ENCODE measurements at regions not wholly inside any gene's neighbourhood (a gene's known extent, or its start where the extent isn't known, plus 50 kb on each side); places are given as distances from the start of the nearest gene placed in this dataset.

DNA sequence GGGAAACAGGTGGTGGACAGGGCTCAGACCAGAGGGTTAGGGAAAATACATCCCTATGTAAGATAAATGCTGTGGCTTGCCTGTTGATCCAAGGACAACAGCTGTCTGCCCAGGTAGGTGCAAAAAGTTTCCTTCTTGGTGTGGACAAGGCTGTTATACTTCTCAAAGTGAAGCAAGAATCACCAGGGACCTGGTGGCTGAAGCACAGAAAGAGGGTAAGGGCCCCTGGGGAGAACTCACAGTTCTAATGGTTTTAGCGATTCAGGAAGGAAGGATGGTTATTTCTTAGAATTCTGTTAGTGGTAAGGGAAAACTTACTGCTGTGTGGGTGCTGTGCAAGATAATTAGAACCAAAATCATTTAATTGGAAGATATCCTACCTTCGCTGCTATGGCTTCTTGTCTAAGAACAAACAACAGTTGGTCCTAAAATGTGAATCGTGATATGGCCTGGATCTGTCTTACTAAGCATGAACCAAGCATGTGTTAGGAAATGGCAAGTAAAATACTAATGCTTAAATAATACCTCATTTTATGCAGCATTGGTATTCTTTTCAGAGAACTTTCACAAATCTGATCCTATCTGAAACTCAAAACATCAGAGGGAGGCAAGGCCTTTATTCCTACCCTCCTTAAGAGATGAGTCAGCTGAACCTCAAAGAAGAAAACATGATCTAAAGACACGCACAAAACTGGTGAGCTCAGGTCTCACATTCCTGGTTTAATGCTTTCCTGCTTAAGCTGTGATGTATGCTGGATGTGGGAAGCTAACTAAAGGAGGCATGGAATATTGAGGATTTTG, 159.2 kb upstream of the THUMPD2 start:
- H3K27ac ChIP-seq = no peak overlapping the region
- H3K9me3 ChIP-seq = no peaks in the 10 kb centered on the region
- intact Hi-C loops (cut with DNase I) = no loop called here
- no peak for TF ChIP-seq POLR2A (IDR thresholded peaks at IDR 0.05)
- TF ChIP-seq, protein P1, sequence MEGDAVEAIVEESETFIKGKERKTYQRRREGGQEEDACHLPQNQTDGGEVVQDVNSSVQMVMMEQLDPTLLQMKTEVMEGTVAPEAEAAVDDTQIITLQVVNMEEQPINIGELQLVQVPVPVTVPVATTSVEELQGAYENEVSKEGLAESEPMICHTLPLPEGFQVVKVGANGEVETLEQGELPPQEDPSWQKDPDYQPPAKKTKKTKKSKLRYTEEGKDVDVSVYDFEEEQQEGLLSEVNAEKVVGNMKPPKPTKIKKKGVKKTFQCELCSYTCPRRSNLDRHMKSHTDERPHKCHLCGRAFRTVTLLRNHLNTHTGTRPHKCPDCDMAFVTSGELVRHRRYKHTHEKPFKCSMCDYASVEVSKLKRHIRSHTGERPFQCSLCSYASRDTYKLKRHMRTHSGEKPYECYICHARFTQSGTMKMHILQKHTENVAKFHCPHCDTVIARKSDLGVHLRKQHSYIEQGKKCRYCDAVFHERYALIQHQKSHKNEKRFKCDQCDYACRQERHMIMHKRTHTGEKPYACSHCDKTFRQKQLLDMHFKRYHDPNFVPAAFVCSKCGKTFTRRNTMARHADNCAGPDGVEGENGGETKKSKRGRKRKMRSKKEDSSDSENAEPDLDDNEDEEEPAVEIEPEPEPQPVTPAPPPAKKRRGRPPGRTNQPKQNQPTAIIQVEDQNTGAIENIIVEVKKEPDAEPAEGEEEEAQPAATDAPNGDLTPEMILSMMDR (IDR thresholded peaks at IDR 0.05) = no peak
- WGBS, 2 donors = 68 to 77% methylated on average over 4 of the region's 4 CpGs
- no peaks in the 10 kb centered on the region for H3K4me1 ChIP-seq
- H3K27me3 ChIP-seq = no peaks in the 10 kb centered on the region
- no peak for DNase-seq
- H3K4me3 ChIP-seq = no peak overlapping the region
- H3K36me3 ChIP-seq = no peaks in the 10 kb centered on the region

DNA sequence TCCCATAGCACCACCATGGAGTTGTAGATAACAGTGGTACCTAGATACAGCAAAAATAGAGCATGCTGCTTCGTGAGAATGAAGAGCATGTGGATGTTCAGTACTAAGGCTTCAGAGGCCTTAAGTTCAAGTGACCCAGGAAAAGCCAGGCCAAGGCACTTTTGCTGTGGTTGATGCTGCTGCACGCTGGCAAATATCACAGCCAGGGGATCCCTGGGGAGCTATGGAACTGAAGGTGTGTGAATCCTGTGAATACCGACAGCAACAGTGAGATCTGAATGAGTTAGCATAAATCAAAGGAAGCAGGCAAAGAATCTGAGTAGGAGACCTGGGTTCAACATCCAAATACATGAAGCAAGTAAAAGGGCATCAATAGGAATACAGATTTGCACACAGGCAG, 158.6 kb upstream of the THUMPD2 start:
- 78 to 82% methylated on average over 3 of the region's 3 CpGs for WGBS, 2 donors
- intact Hi-C loops (cut with DNase I) = no loop called here
- Histone ChIP-seq H3K27me3 (no peaks in the 10 kb centered on the region), H3K27ac (no peak overlapping the region), H3K9me3 (no peaks in the 10 kb centered on the region), H3K4me3 (no peak overlapping the region), H3K4me1 (no peaks in the 10 kb centered on the region), H3K36me3 (no peaks in the 10 kb centered on the region)
- DNase-seq = no peak
- TF ChIP-seq POLR2A (IDR thresholded peaks at IDR 0.05) = no peak
- TF ChIP-seq, protein P1 (IDR thresholded peaks at IDR 0.05) = no peak

DNA sequence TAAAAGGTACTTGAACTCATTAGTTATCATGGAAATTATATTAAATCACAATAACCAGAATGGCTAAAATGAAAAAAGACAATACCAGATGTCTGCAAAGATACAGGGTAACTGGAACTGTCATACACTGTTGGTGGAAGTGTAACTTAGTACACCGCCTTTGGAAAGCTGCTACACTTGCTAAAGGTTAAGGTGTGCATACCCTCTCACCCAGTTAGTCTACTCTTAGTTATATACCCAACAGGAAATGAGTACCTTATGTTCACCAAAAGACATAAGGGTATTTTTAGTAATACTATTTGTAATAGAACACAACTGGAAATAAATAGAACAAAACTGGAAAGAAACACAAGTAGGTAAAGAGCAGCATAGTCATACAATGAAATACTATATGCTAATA, 155.8 kb upstream of the THUMPD2 start:
- TF ChIP-seq POLR2A (IDR thresholded peaks at IDR 0.05) = no peak
- TF ChIP-seq, protein P1 (IDR thresholded peaks at IDR 0.05) = no peak
- no peak for DNase-seq
- intact Hi-C loops (cut with DNase I) = no loop called here
- H3K27me3 ChIP-seq = no peaks in the 10 kb centered on the region
- no peaks in the 10 kb centered on the region for H3K36me3 ChIP-seq
- H3K4me3 ChIP-seq = no peak overlapping the region
- H3K27ac ChIP-seq = no peak overlapping the region
- H3K4me1 ChIP-seq = no peaks in the 10 kb centered on the region
- 86 to 100% methylated on average over 1 of the region's 1 CpG for WGBS, 2 donors
- no peaks in the 10 kb centered on the region for H3K9me3 ChIP-seq

DNA sequence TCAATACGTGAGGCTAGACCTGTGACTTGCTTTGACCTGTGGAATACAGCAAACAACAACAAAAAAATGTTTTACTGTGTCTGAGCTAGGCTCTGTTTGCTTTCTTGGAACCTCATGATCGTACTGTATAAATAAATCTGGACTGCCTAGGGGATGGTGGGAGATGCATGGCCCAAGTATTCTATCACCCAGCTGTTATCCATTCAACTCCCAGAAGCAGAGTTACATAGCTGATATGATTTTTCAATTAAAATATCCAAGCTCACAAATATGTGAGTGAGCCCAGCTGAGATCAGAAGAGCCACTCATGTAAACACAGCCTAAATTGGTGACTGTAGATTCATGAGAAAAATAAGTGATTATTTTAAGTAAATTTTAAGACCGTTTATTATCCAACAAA, 154.1 kb upstream of the THUMPD2 start:
- DNase-seq = no peak
- WGBS, 2 donors = 50 to 66% methylated on average over 3 of the region's 3 CpGs
- Histone ChIP-seq H3K9me3 (no peaks in the 10 kb centered on the region), H3K4me3 (no peak overlapping the region), H3K27ac (no peak overlapping the region), H3K27me3 (no peaks in the 10 kb centered on the region), H3K36me3 (no peaks in the 10 kb centered on the region), H3K4me1 (no peaks in the 10 kb centered on the region)
- intact Hi-C loops (cut with DNase I) = no loop called here
- TF ChIP-seq POLR2A (IDR thresholded peaks at IDR 0.05) = no peak
- TF ChIP-seq, protein P1 (IDR thresholded peaks at IDR 0.05) = no peak

DNA sequence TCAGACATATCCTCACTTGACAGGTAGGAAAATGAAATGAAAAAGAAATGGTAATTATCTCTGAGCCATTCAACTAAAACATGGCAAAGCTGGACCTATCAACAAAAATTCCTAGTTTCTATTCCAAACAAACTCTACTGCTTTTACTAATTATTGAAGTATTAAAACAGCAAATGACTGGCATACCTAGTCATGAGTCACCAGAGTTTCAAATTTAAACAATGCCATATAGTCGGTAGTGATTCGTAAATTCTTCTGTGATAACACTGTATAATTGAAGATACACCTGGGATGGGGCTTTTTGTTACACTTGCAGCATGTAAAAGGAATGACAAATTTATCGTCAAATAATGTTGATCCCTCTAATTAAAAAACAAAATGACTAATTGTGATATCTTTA, 153.1 kb upstream of the THUMPD2 start:
- H3K27ac ChIP-seq = no peak overlapping the region
- no peaks in the 10 kb centered on the region for H3K4me1 ChIP-seq
- H3K36me3 ChIP-seq = no peaks in the 10 kb centered on the region
- DNase-seq = no peak
- intact Hi-C loops (cut with DNase I) = no loop called here
- no peaks in the 10 kb centered on the region for H3K27me3 ChIP-seq
- no peak for TF ChIP-seq POLR2A (IDR thresholded peaks at IDR 0.05)
- TF ChIP-seq, protein P1 (IDR thresholded peaks at IDR 0.05) = no peak
- H3K9me3 ChIP-seq = no peaks in the 10 kb centered on the region
- 64 to 75% methylated on average over 3 of the region's 3 CpGs for WGBS, 2 donors
- no peak overlapping the region for H3K4me3 ChIP-seq
